HCT116 (cell line): ENCODE measurements at regions not wholly inside any gene's neighbourhood (a gene's known extent, or its start where the extent isn't known, plus 50 kb on each side); places are given as distances from the start of the nearest gene placed in this dataset.

ENCODE experiments used
- ATAC-seq: fragments of 200-7000 bp; cut with Tn5 transposase; 2 replicates; pipeline ENCODE4 v1.9.1; 2020; ENCODE audit warnings: mild to moderate bottlenecking, moderate library complexity
- BruUV-seq: library from RNA; stranded (reverse); fragments of 400-500 nt; replicated peaks from 2 replicates; lab custom pipeline; 2021; lab: Mats Ljungman, UMichigan
- CTCF ChIA-PET: fragments of 300-600 bp; sonication (Branson Sonifier 250); formaldehyde crosslinking; loops from one replicate; lab custom pipeline; 2021; ENCODE audit warnings: antibody characterized with exemption; lab: Charles Lee
- POLR2A ChIA-PET: fragments of 300-600, 350-600 bp; sonication (Branson Sonifier 250); formaldehyde crosslinking; loops from one replicate; lab custom pipeline; 2021; ENCODE audit warnings: antibody characterized with exemption; lab: Charles Lee
- RAD21 ChIA-PET, 2 experiments: fragments of 300-600 bp; sonication (Branson Sonifier 250); formaldehyde crosslinking; loops; one replicate each; lab custom pipeline; 2023; ENCODE audit warnings: low total read pairs in 2 of 2; ENCODE audit not compliant: uncharacterized antibody in 2 of 2, unreplicated experiment in 2 of 2, low non-redundant PET in 1 of 2; lab: Charles Lee
- DNase-seq: peaks from one replicate; pipeline ENCODE4 v3.0.0-alpha.2; 2010; ENCODE audit warnings: low read depth, low spot score
- H2AFZ ChIP-seq: fragments of 200-600 bp; shearing (Covaris generic), sonication (generic); 2 replicates; pipeline ENCODE4 v1.6.1; 2017; ENCODE audit warnings: low read depth, mixed run types, mixed read lengths, antibody characterized with exemption, low read length; ENCODE audit not compliant: poor library complexity, severe bottlenecking
- H3K27ac ChIP-seq: 2 replicates; pipeline ENCODE4 v1.5.1; 2012; ENCODE audit warnings: low read depth, low read length
- H3K27me3 ChIP-seq: fragments of 200-600 bp; sonication (generic); 2 replicates; pipeline ENCODE4 v1.6.1; 2016; ENCODE audit warnings: mixed run types, low read length, mixed read lengths; ENCODE audit not compliant: insufficient read depth
- H3K36me3 ChIP-seq, 2 experiments: fragments of 200-500 bp in 1 of 2; fragments of 200-600 bp in 1 of 2; sonication (Bioruptor generic) in 1 of 2; sonication (generic) in 1 of 2; 2 replicates each; pipeline versions ENCODE4 v1.5.1 to v1.6.1; 2014 to 2016; ENCODE audit warnings: low read length in 2 of 2, inconsistent platforms in 1 of 2, mixed read lengths in 1 of 2, mixed run types in 1 of 2; ENCODE audit not compliant: insufficient read depth in 2 of 2, control insufficient read depth in 1 of 2
- H3K4me1 ChIP-seq, 2 experiments: fragments of 200-600 bp in 1 of 2; sonication (generic) in 1 of 2; 2 replicates each; pipeline versions ENCODE4 v1.5.1 to v1.6.1; 2012 to 2017; ENCODE audit warnings: low read length in 2 of 2, inconsistent platforms in 1 of 2, mild to moderate bottlenecking in 1 of 2, mixed read lengths in 1 of 2, mixed run types in 1 of 2, moderate library complexity in 1 of 2; ENCODE audit not compliant: insufficient read depth in 2 of 2, control insufficient read depth in 1 of 2
- H3K4me2 ChIP-seq: fragments of 200-600 bp; sonication (generic); 2 replicates; pipeline ENCODE4 v1.6.1; 2017; ENCODE audit warnings: mixed run types, low read length, mixed read lengths
- H3K4me3 ChIP-seq, 2 experiments: fragments of 200-600 bp in 1 of 2; sonication (generic) in 1 of 2; replicated peaks in 1 of 2; 2 replicates each; pipeline ENCODE4 v1.5.1; 2011 to 2016; ENCODE audit warnings: low read length in 2 of 2, control low read depth in 1 of 2, low read depth in 1 of 2, mild to moderate bottlenecking in 1 of 2, mixed read lengths in 1 of 2, mixed run types in 1 of 2
- H3K79me2 ChIP-seq: fragments of 200-600 bp; sonication (generic); 2 replicates; pipeline ENCODE4 v1.6.1; 2017; ENCODE audit warnings: mild to moderate bottlenecking, mixed run types, low read length, moderate library complexity, mixed read lengths; ENCODE audit not compliant: insufficient read depth
- H3K9ac ChIP-seq: fragments of 200-600 bp; sonication (generic); 2 replicates; pipeline ENCODE4 v1.6.1; 2016; ENCODE audit warnings: low read length, mixed read lengths
- H3K9me2 ChIP-seq: fragments of 200-600 bp; sonication (generic), shearing (Covaris generic); 2 replicates; pipeline ENCODE4 v1.6.1; 2017; ENCODE audit warnings: mixed run types, mild to moderate bottlenecking, moderate library complexity; ENCODE audit not compliant: insufficient read depth
- H3K9me3 ChIP-seq, 2 experiments: fragments of 200-500 bp in 1 of 2; fragments of 200-600 bp in 1 of 2; sonication (Bioruptor generic) in 1 of 2; sonication (generic) in 1 of 2; 2 replicates each; pipeline ENCODE4 v1.6.1; 2014 to 2017; ENCODE audit warnings: low read length in 2 of 2, mixed read lengths in 2 of 2, inconsistent platforms in 1 of 2, low read depth in 1 of 2, mild to moderate bottlenecking in 1 of 2, mixed run types in 1 of 2, moderate library complexity in 1 of 2; ENCODE audit not compliant: control insufficient read depth in 1 of 2, insufficient read depth in 1 of 2
- H4K20me1 ChIP-seq: fragments of 200-600 bp; sonication (generic), shearing (Covaris generic); 2 replicates; pipeline ENCODE4 v1.6.1; 2017; ENCODE audit warnings: mixed run types, mild to moderate bottlenecking, moderate library complexity; ENCODE audit not compliant: insufficient read depth
- CEBPB ChIP-seq: IDR thresholded peaks from 2 replicates; pipeline ENCODE4 v1.6.1; 2012; ENCODE audit warnings: low read depth
- EGR1 ChIP-seq: IDR thresholded peaks from 2 replicates; pipeline ENCODE4 v1.6.1; 2012; ENCODE audit warnings: low read depth
- EZH2phosphoT487 ChIP-seq: fragments of 200-600 bp; IDR thresholded peaks from 2 replicates; pipeline ENCODE4 v1.6.1; 2018; ENCODE audit warnings: antibody characterized with exemption, borderline replicate concordance
- JUND ChIP-seq: IDR thresholded peaks from 2 replicates; pipeline ENCODE4 v1.6.1; 2012
- POLR2A ChIP-seq: IDR thresholded peaks from 2 replicates; pipeline ENCODE4 v1.7.0; 2011; ENCODE audit warnings: borderline replicate concordance; ENCODE audit not compliant: insufficient read depth, insufficient read length; ENCODE audit errors: extremely low read depth
- POLR2AphosphoS5 ChIP-seq: IDR thresholded peaks from 2 replicates; pipeline ENCODE4 v1.6.1; 2011; ENCODE audit warnings: mild to moderate bottlenecking, low read depth, low read length, moderate library complexity
- RAD21 ChIP-seq: IDR thresholded peaks from 2 replicates; pipeline ENCODE4 v1.6.1; 2012; ENCODE audit warnings: low read depth, mild to moderate bottlenecking
- SP1 ChIP-seq: IDR thresholded peaks from 2 replicates; pipeline ENCODE4 v1.6.1; 2012; ENCODE audit warnings: low read depth
- SRF ChIP-seq: IDR thresholded peaks from 2 replicates; pipeline ENCODE4 v1.6.1; 2012; ENCODE audit warnings: low read depth
- YY1 ChIP-seq: IDR thresholded peaks from 2 replicates; pipeline ENCODE4 v1.6.1; 2011; ENCODE audit warnings: low read length, low read depth, moderate library complexity, mild to moderate bottlenecking; ENCODE audit not compliant: insufficient replicate concordance; ENCODE audit errors: extremely low read depth
- ZFX ChIP-seq: fragments of 450-650 bp; IDR thresholded peaks from 2 replicates; pipeline ENCODE4 v1.6.1; 2017
- ZNF274 ChIP-seq: fragments of 200-500 bp; sonication (Bioruptor generic); IDR thresholded peaks from 2 replicates; pipeline ENCODE4 v1.6.1; 2014; ENCODE audit warnings: mild to moderate bottlenecking, low read depth, low read length, inconsistent platforms
- intact Hi-C: fragments of 100-400 bp; cut with micrococcal nuclease; formaldehyde crosslinking; loops from 2 replicates; pipeline ENCODE4 v1.10.0; 2022
- TF ChIP-seq, protein P1 (sequence below): IDR thresholded peaks from 2 replicates; pipeline ENCODE4 v1.6.1; 2012; ENCODE audit warnings: low read depth
- TF ChIP-seq, protein P2 (sequence below): IDR thresholded peaks from 2 replicates; pipeline ENCODE4 v1.6.1; 2012
- TF ChIP-seq, protein P3 (sequence below), 3 experiments: fragments of 200-600 bp in 1 of 3; sonication (generic) in 1 of 3; IDR thresholded peaks in 2 of 3; conservative IDR thresholded peaks in 1 of 3; 2 replicates each; pipeline ENCODE4 v1.5.1; 2012 to 2017; ENCODE audit warnings: low read depth in 2 of 3, low read length in 2 of 3, antibody characterized with exemption in 1 of 3, borderline replicate concordance in 1 of 3, control low read depth in 1 of 3, mild to moderate bottlenecking in 1 of 3, mixed read lengths in 1 of 3, mixed run types in 1 of 3, moderate library complexity in 1 of 3; ENCODE audit not compliant: insufficient read depth in 1 of 3

DNA sequence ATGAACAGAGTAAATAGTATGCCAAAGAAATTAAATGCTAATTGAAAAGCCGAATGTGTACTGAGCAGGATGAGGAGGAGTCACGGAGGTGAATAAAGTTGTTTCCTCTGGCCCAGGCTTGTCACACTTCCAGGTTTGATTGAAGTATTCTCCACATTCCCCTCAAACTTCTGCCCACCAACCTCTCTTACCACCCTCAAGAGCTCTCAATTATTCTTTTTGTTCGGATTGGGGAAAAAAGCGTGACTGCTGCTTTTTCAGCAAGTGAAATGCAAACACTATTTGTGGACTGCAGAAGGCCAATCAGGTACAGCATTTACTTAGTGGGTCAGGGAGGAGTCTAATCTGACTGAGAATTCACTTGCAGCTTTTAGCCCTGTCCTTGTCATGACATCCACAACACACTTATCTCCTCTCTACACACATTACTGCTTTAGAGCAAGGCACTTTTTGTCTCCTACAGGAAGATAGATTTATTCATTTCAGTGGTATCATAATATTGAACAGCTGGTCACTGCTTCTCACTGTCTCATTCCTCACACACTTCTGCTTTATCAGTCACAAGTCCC lies 375.6 kb upstream of the PRMT6 start (continued):
- TF ChIP-seq, protein P1, sequence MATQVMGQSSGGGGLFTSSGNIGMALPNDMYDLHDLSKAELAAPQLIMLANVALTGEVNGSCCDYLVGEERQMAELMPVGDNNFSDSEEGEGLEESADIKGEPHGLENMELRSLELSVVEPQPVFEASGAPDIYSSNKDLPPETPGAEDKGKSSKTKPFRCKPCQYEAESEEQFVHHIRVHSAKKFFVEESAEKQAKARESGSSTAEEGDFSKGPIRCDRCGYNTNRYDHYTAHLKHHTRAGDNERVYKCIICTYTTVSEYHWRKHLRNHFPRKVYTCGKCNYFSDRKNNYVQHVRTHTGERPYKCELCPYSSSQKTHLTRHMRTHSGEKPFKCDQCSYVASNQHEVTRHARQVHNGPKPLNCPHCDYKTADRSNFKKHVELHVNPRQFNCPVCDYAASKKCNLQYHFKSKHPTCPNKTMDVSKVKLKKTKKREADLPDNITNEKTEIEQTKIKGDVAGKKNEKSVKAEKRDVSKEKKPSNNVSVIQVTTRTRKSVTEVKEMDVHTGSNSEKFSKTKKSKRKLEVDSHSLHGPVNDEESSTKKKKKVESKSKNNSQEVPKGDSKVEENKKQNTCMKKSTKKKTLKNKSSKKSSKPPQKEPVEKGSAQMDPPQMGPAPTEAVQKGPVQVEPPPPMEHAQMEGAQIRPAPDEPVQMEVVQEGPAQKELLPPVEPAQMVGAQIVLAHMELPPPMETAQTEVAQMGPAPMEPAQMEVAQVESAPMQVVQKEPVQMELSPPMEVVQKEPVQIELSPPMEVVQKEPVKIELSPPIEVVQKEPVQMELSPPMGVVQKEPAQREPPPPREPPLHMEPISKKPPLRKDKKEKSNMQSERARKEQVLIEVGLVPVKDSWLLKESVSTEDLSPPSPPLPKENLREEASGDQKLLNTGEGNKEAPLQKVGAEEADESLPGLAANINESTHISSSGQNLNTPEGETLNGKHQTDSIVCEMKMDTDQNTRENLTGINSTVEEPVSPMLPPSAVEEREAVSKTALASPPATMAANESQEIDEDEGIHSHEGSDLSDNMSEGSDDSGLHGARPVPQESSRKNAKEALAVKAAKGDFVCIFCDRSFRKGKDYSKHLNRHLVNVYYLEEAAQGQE, result no peak
- TF ChIP-seq EGR1 (no peak), YY1 (no peak), SRF (no peak)

DNA sequence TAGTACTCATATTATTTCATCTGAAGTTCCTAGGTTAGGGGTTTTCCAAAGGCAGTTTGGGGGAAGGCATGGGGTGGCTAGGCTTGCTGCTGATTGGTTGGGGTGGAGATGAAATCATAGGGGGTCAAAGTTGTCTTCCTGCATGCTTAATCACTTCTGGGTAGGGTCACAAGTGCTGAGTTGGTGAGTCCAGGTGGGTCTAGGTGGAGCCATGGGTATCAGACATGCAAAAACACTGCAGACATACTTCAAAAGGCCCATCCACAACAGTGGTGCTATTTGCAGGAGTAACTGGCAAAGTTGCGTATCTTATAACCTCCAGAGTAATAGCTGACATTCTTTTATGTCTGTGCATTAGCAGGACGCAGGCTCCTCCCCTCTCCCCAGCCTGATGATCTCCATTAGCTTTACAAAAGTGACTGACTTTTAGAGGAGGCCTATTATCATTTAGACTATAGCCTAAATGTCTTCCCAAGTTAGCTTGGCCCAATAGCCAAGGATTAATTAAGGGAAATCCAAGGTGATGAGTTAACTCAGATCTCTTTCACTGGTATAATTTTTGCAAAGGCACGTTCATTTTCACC lies 374.4 kb upstream of the PRMT6 start:
- H3K27me3 ChIP-seq, result no peaks in the 10 kb centered on the region
- no peaks in the 10 kb centered on the region for H4K20me1 ChIP-seq
- ATAC-seq, result no peak
- no peaks in the 10 kb centered on the region for H3K36me3 ChIP-seq
- H3K4me2 ChIP-seq, result no peak overlapping the region
- no peaks in the 10 kb centered on the region for H3K9me2 ChIP-seq
- POLR2A ChIA-PET, result no interaction called here
- no peak overlapping the region for H2AFZ ChIP-seq
- H3K27ac ChIP-seq, result no peak overlapping the region
- no peak overlapping the region for H3K9ac ChIP-seq
- H3K4me3 ChIP-seq, result no peak overlapping the region
- H3K79me2 ChIP-seq, result no peaks in the 10 kb centered on the region
- H3K4me1 ChIP-seq, result no peaks in the 10 kb centered on the region
- BruUV-seq, result no TSS peak
- intact Hi-C loops, result no loop called here
- H3K9me3 ChIP-seq, result peaks cover 3 to 16% of the 10 kb centered on the region in 2 experiments; a peak in 2 of 4 replicates
- RAD21 ChIA-PET, result no interaction called here
- CTCF ChIA-PET, result no interaction called here
- DNase-seq, result no peak
- TF ChIP-seq, protein P1, result no peak
- no peak for TF ChIP-seq SP1
- no peak for TF ChIP-seq RAD21
- no peak for TF ChIP-seq POLR2AphosphoS5
- TF ChIP-seq SRF, result no peak
- TF ChIP-seq POLR2A, result no peak
- TF ChIP-seq, protein P2, sequence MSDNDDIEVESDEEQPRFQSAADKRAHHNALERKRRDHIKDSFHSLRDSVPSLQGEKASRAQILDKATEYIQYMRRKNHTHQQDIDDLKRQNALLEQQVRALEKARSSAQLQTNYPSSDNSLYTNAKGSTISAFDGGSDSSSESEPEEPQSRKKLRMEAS, result no peak
- no peak for TF ChIP-seq YY1
- TF ChIP-seq EGR1, result no peak
- TF ChIP-seq JUND, result no peak
- no peak for TF ChIP-seq ZNF274
- no peak for TF ChIP-seq EZH2phosphoT487
- TF ChIP-seq ZFX, result no peak
- TF ChIP-seq, protein P3, sequence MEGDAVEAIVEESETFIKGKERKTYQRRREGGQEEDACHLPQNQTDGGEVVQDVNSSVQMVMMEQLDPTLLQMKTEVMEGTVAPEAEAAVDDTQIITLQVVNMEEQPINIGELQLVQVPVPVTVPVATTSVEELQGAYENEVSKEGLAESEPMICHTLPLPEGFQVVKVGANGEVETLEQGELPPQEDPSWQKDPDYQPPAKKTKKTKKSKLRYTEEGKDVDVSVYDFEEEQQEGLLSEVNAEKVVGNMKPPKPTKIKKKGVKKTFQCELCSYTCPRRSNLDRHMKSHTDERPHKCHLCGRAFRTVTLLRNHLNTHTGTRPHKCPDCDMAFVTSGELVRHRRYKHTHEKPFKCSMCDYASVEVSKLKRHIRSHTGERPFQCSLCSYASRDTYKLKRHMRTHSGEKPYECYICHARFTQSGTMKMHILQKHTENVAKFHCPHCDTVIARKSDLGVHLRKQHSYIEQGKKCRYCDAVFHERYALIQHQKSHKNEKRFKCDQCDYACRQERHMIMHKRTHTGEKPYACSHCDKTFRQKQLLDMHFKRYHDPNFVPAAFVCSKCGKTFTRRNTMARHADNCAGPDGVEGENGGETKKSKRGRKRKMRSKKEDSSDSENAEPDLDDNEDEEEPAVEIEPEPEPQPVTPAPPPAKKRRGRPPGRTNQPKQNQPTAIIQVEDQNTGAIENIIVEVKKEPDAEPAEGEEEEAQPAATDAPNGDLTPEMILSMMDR (IDR thresholded peaks at IDR 0.05 in 2 of 3, conservative IDR thresholded peaks at IDR 0.05 in 1 of 3; ENCODE audit: borderline replicate concordance in 1 of 3, insufficient read depth in 1 of 3, low read depth in 2 of 3, low read length in 2 of 3), result no peak
- TF ChIP-seq CEBPB, result no peak
